ENCODE measurements at regions not wholly inside any gene's neighbourhood (a gene's known extent, or its start where the extent isn't known, plus 50 kb on each side); places are given as distances from the start of the nearest gene placed in this dataset.

- Mint-ChIP-seq H3K36me3 (ENCODE audit: low read depth) (no peaks in the 10 kb centered on the region), H3K4me3 (no peak overlapping the region), H3K9me3 (no peaks in the 10 kb centered on the region), H3K27me3 (no peaks in the 10 kb centered on the region), H3K4me1 (ENCODE audit: low read depth) (no peaks in the 10 kb centered on the region), H3K27ac (no peak overlapping the region)
- intact Hi-C loops (cut with DNase I, micrococcal nuclease): no loop called here
- Histone ChIP-seq H3K4me1 (ENCODE audit: insufficient read depth, low read length) (peaks cover 6% of the 10 kb centered on the region), H3K4me3 (ENCODE audit: low read length) (no peak overlapping the region), H3K27me3 (ENCODE audit: control insufficient read depth in 1 of 2, insufficient read depth in 2 of 2, low read length in 2 of 2) (no peaks in the 10 kb centered on the region), H3K36me3 (ENCODE audit: insufficient read depth, low read length) (no peaks in the 10 kb centered on the region), H3K27ac (ENCODE audit: low read depth in 1 of 2, low read length in 2 of 2) (no peak overlapping the region), H3K9me3 (ENCODE audit: control insufficient read depth in 1 of 2, insufficient read depth in 1 of 2, low read length in 2 of 2) (no peaks in the 10 kb centered on the region)
- ChIA-PET POLR2A (no interaction called here), CTCF (no interaction called here)
- DNase-seq (no peak), ATAC-seq (ENCODE audit: poor library complexity) (no peak)
- TF ChIP-seq CTCF (IDR thresholded peaks at IDR 0.05): no peak
Observed at GRCh38 chr7:17057143-17057509, 175.3 kb upstream of the AGR3 start.

DNA sequence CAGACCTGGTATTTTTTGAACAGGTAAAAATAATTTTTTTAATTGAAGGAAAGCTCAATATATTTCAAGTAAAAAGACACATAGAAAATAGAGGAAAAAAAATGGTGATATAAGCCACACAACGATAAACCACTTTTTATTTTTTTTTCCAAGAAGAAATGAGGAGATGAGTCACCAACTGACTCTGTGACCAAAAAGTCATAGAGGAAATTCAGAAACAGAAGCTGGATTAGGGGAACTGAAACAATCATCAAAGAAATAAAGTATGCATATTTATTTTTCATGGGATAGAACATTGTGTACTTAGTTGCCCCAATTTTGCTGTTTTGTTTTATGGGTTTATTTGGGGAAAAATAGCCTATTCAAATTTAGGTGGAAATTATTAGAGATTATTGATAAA lies 176.8 kb upstream of the AGR3 start:
- Histone ChIP-seq H3K27me3 (ENCODE audit: control insufficient read depth in 1 of 2, insufficient read depth in 2 of 2, low read length in 2 of 2) (no peaks in the 10 kb centered on the region), H3K4me3 (ENCODE audit: low read length) (no peak overlapping the region), H3K4me1 (ENCODE audit: insufficient read depth, low read length) (no peaks in the 10 kb centered on the region), H3K36me3 (ENCODE audit: insufficient read depth, low read length) (no peaks in the 10 kb centered on the region), H3K27ac (ENCODE audit: low read depth in 1 of 2, low read length in 2 of 2) (no peak overlapping the region), H3K9me3 (ENCODE audit: control insufficient read depth in 1 of 2, insufficient read depth in 1 of 2, low read length in 2 of 2) (no peaks in the 10 kb centered on the region)
- Mint-ChIP-seq H3K9me3 (no peaks in the 10 kb centered on the region), H3K27ac (no peak overlapping the region), H3K4me3 (no peak overlapping the region), H3K27me3 (no peaks in the 10 kb centered on the region), H3K4me1 (ENCODE audit: low read depth) (no peaks in the 10 kb centered on the region), H3K36me3 (ENCODE audit: low read depth) (no peaks in the 10 kb centered on the region)
- no peak for TF ChIP-seq CTCF (IDR thresholded peaks at IDR 0.05)
- intact Hi-C loops (cut with DNase I, micrococcal nuclease): no loop called here
- no peak for ATAC-seq (ENCODE audit: poor library complexity)
- ChIA-PET CTCF (no interaction called here), POLR2A (no interaction called here)
- DNase-seq: peak in 2 of 14 experiments; percentile 32 to 35

DNA sequence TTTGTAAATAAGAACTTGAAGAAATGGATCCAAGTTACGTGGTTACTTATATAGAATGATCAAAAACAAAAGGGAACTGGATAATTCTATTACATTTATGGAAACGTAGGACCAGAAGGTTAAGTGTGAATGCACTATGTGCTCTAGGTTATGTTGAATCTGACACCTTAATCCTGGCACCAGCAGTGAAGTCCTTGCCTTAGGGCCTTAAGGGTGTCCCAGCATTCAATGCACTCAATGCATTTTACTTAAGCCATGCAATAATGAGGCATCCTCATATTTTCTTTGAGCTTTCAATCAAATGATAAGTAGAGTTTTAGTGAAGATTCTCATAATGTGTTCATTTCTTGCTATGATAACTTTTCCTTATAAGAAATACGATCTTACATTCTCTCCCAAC lies 178.3 kb upstream of the AGR3 start:
- CTCF ChIA-PET: no interaction called here
- intact Hi-C loops (cut with DNase I, micrococcal nuclease): loop anchor here in 1 of 2 experiments (5.0 to 10.0 kb wide), 2 partner anchors 237 to 465 kb away; partner anchors contain the start of gene AHR

More for the DNA sequence above, 178.3 kb upstream of the AGR3 start:
- no peak for TF ChIP-seq CTCF (IDR thresholded peaks at IDR 0.05)
- Histone ChIP-seq H3K4me1 (ENCODE audit: insufficient read depth, low read length) (no peaks in the 10 kb centered on the region), H3K27me3 (ENCODE audit: control insufficient read depth in 1 of 2, insufficient read depth in 2 of 2, low read length in 2 of 2) (no peaks in the 10 kb centered on the region), H3K36me3 (ENCODE audit: insufficient read depth, low read length) (no peaks in the 10 kb centered on the region), H3K27ac (ENCODE audit: low read depth in 1 of 2, low read length in 2 of 2) (no peak overlapping the region), H3K4me3 (ENCODE audit: low read length) (no peak overlapping the region), H3K9me3 (ENCODE audit: control insufficient read depth in 1 of 2, insufficient read depth in 1 of 2, low read length in 2 of 2) (no peaks in the 10 kb centered on the region)
- Mint-ChIP-seq H3K4me1 (ENCODE audit: low read depth) (no peaks in the 10 kb centered on the region), H3K27me3 (no peaks in the 10 kb centered on the region), H3K9me3 (no peaks in the 10 kb centered on the region), H3K27ac (no peak overlapping the region), H3K36me3 (ENCODE audit: low read depth) (no peaks in the 10 kb centered on the region), H3K4me3 (no peak overlapping the region)
- DNase-seq (no peak), ATAC-seq (ENCODE audit: poor library complexity) (no peak)
- POLR2A ChIA-PET: no interaction called here

Data from CD4-positive, alpha-beta T cell (primary cell).